Gastroesophageal sphincter (tissue), 3 donors: ENCODE measurements at regions not wholly inside any gene's neighbourhood (a gene's known extent, or its start where the extent isn't known, plus 50 kb on each side); places are given as distances from the start of the nearest gene placed in this dataset.

ENCODE experiments used
- EP300 ChIP-seq: sonication (generic); formaldehyde crosslinking; IDR thresholded peaks from one replicate; pipeline ENCODE4 v1.6.1; 2017; ENCODE audit warnings: antibody characterized with exemption, mild to moderate bottlenecking
- POLR2A ChIP-seq, 2 donors: fragments of 450-650 bp; IDR thresholded peaks; one replicate each; pipeline ENCODE4 v1.6.1; 2017; ENCODE audit warnings: antibody characterized with exemption in 2 of 2, mild to moderate bottlenecking in 2 of 2, moderate library complexity in 1 of 2
- POLR2AphosphoS5 ChIP-seq: sonication (generic); formaldehyde crosslinking; IDR thresholded peaks from one replicate; pipeline ENCODE4 v1.6.1; 2017; ENCODE audit warnings: antibody characterized with exemption
- TF ChIP-seq, protein P1 (sequence below), 4 experiments: fragments of 200-600 bp in 2 of 4; fragments of 450-650 bp in 2 of 4; sonication (generic) in 1 of 4; IDR thresholded peaks; one replicate each; pipeline ENCODE4 v1.5.1; 2017 to 2019; ENCODE audit warnings: antibody characterized with exemption in 4 of 4, mild to moderate bottlenecking in 2 of 4, moderate library complexity in 2 of 4

DNA sequence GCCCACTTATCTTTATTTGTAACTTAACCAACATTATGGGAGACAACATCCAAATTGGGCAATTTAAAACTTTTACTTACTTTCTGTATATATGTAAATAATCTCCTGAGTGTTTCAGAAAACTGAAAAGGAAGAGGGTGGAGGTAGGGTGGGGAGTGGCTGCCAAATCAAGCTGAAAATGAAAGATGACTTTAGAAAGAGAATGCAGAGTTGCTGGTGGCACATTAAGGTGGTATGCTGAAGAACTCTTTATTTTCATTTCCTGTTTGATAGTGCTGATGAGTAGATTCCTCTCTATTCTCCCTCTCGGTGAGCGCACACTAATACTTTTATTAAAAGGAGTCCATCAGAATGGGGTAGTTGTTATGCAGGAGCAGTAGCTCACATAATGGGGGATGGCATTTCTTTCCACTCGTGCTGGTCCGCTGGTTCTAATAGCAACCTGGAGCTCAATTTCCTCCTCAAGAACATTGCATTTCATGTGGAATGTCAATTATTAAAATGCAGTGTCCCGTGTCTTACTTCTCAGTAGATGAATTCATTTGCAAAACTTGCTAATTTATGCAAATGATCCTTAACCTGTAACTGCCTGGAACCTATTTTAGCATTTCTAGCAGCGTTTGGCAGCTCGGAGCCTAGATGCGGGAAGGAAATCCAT is 466.9 kb upstream of the HNRNPA3 start:
- TF ChIP-seq, protein P1, sequence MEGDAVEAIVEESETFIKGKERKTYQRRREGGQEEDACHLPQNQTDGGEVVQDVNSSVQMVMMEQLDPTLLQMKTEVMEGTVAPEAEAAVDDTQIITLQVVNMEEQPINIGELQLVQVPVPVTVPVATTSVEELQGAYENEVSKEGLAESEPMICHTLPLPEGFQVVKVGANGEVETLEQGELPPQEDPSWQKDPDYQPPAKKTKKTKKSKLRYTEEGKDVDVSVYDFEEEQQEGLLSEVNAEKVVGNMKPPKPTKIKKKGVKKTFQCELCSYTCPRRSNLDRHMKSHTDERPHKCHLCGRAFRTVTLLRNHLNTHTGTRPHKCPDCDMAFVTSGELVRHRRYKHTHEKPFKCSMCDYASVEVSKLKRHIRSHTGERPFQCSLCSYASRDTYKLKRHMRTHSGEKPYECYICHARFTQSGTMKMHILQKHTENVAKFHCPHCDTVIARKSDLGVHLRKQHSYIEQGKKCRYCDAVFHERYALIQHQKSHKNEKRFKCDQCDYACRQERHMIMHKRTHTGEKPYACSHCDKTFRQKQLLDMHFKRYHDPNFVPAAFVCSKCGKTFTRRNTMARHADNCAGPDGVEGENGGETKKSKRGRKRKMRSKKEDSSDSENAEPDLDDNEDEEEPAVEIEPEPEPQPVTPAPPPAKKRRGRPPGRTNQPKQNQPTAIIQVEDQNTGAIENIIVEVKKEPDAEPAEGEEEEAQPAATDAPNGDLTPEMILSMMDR (IDR thresholded peaks at IDR 0.05) = no peak
- TF ChIP-seq POLR2AphosphoS5 (no peak), POLR2A (IDR thresholded peaks at IDR 0.05) (no peak), EP300 (no peak)
